ENCODE measurements at regions not wholly inside any gene's neighbourhood (a gene's known extent, or its start where the extent isn't known, plus 50 kb on each side); places are given as distances from the start of the nearest gene placed in this dataset.
"Not testable (repeated sequence)": the region's sequence is repeated elsewhere in the genome, so short reads cannot be mapped to it uniquely, and the experiment has no call there.

GRCh38 chr10:109046427-109046826 lies 876.9 kb downstream of the XPNPEP1 start:
- DNase-seq (ENCODE audit: low read depth in 4 of 6, low spot score in 6 of 6); H3K36me3 ChIP-seq (ENCODE audit: control insufficient read depth, insufficient read depth, low read length); H3K9me3 ChIP-seq (ENCODE audit: control insufficient read depth, insufficient read depth, low read length); H3K27ac ChIP-seq (ENCODE audit: low read depth, low read length); H3K4me1 ChIP-seq (ENCODE audit: control insufficient read depth, insufficient read depth, low read length); H3K27me3 ChIP-seq (ENCODE audit: control insufficient read depth, insufficient read depth, low read length); H3K4me3 ChIP-seq (ENCODE audit: low read depth, low read length): not testable (repeated sequence)
- 100% methylated on average over 1 of the region's 2 CpGs for WGBS (ENCODE audit: insufficient coverage)

- Histone ChIP-seq H3K9me3 (ENCODE audit: control insufficient read depth, insufficient read depth, low read length) (no peaks in the 10 kb centered on the region), H3K27me3 (ENCODE audit: control insufficient read depth, insufficient read depth, low read length) (no peaks in the 10 kb centered on the region), H3K4me3 (ENCODE audit: low read depth, low read length) (no peak overlapping the region), H3K27ac (ENCODE audit: low read depth, low read length) (no peak overlapping the region), H3K36me3 (ENCODE audit: control insufficient read depth, insufficient read depth, low read length) (no peaks in the 10 kb centered on the region), H3K4me1 (ENCODE audit: control insufficient read depth, insufficient read depth, low read length) (no peaks in the 10 kb centered on the region)
- 93% methylated on average over 17 of the region's 17 CpGs for WGBS (ENCODE audit: insufficient coverage)
- no peak for DNase-seq (ENCODE audit: low read depth in 4 of 6, low spot score in 6 of 6)
Measured at GRCh38 chr10:109040622-109041021, 882.7 kb downstream of the XPNPEP1 start.

- WGBS (ENCODE audit: insufficient coverage) = 83% methylated on average over 2 of the region's 4 CpGs
- H3K27ac ChIP-seq (ENCODE audit: low read depth, low read length) = no peak overlapping the region
- no peak for DNase-seq (ENCODE audit: low read depth in 4 of 6, low spot score in 6 of 6)
- H3K9me3 ChIP-seq (ENCODE audit: control insufficient read depth, insufficient read depth, low read length) = no peaks in the 10 kb centered on the region
- no peaks in the 10 kb centered on the region for H3K4me1 ChIP-seq (ENCODE audit: control insufficient read depth, insufficient read depth, low read length)
- H3K4me3 ChIP-seq (ENCODE audit: low read depth, low read length) = no peak overlapping the region
- no peaks in the 10 kb centered on the region for H3K27me3 ChIP-seq (ENCODE audit: control insufficient read depth, insufficient read depth, low read length)
- H3K36me3 ChIP-seq (ENCODE audit: control insufficient read depth, insufficient read depth, low read length) = no peaks in the 10 kb centered on the region
Measured at GRCh38 chr10:109037978-109038377, 885.3 kb downstream of the XPNPEP1 start.

- H3K27ac ChIP-seq (ENCODE audit: low read depth, low read length) = no peak overlapping the region
- DNase-seq (ENCODE audit: low read depth in 4 of 6, low spot score in 6 of 6) = peak in 1 of 6 donors; percentile 73
- no peaks in the 10 kb centered on the region for H3K4me1 ChIP-seq (ENCODE audit: control insufficient read depth, insufficient read depth, low read length)
- H3K27me3 ChIP-seq (ENCODE audit: control insufficient read depth, insufficient read depth, low read length) = no peaks in the 10 kb centered on the region
- no peaks in the 10 kb centered on the region for H3K9me3 ChIP-seq (ENCODE audit: control insufficient read depth, insufficient read depth, low read length)
- H3K36me3 ChIP-seq (ENCODE audit: control insufficient read depth, insufficient read depth, low read length) = no peaks in the 10 kb centered on the region
- 70% methylated on average over 2 of the region's 4 CpGs for WGBS (ENCODE audit: insufficient coverage)
- H3K4me3 ChIP-seq (ENCODE audit: low read depth, low read length) = no peak overlapping the region
Measured at GRCh38 chr10:109030581-109031210, 892.6 kb downstream of the XPNPEP1 start.

GRCh38 chr10:109029870-109030269 lies 893.4 kb downstream of the XPNPEP1 start:
- 86% methylated on average over 3 of the region's 4 CpGs for WGBS (ENCODE audit: insufficient coverage)

GRCh38 chr10:109027534-109028185 lies 895.7 kb downstream of the XPNPEP1 start:
- no peak for DNase-seq (ENCODE audit: low read depth in 4 of 6, low spot score in 6 of 6)
- Histone ChIP-seq H3K4me1 (ENCODE audit: control insufficient read depth, insufficient read depth, low read length) (no peaks in the 10 kb centered on the region), H3K9me3 (ENCODE audit: control insufficient read depth, insufficient read depth, low read length) (no peaks in the 10 kb centered on the region), H3K27ac (ENCODE audit: low read depth, low read length) (no peak overlapping the region), H3K4me3 (ENCODE audit: low read depth, low read length) (no peak overlapping the region), H3K27me3 (ENCODE audit: control insufficient read depth, insufficient read depth, low read length) (no peaks in the 10 kb centered on the region), H3K36me3 (ENCODE audit: control insufficient read depth, insufficient read depth, low read length) (no peaks in the 10 kb centered on the region)
- WGBS (ENCODE audit: insufficient coverage) = no CpG with 5 or more reads among the region's 1 CpG

More at GRCh38 chr10:109029870-109030269, 893.4 kb downstream of the XPNPEP1 start:
- no peaks in the 10 kb centered on the region for H3K36me3 ChIP-seq (ENCODE audit: control insufficient read depth, insufficient read depth, low read length)
- H3K9me3 ChIP-seq (ENCODE audit: control insufficient read depth, insufficient read depth, low read length) = no peaks in the 10 kb centered on the region
- no peaks in the 10 kb centered on the region for H3K27me3 ChIP-seq (ENCODE audit: control insufficient read depth, insufficient read depth, low read length)
- H3K4me1 ChIP-seq (ENCODE audit: control insufficient read depth, insufficient read depth, low read length) = no peaks in the 10 kb centered on the region
- no peak overlapping the region for H3K4me3 ChIP-seq (ENCODE audit: low read depth, low read length)
- H3K27ac ChIP-seq (ENCODE audit: low read depth, low read length) = no peak overlapping the region
- DNase-seq (ENCODE audit: low read depth in 4 of 6, low spot score in 6 of 6) = no peak

GRCh38 chr10:109025172-109025571 lies 898.1 kb downstream of the XPNPEP1 start:
- no peaks in the 10 kb centered on the region for H3K4me1 ChIP-seq (ENCODE audit: control insufficient read depth, insufficient read depth, low read length)
- no peaks in the 10 kb centered on the region for H3K36me3 ChIP-seq (ENCODE audit: control insufficient read depth, insufficient read depth, low read length)
- no peaks in the 10 kb centered on the region for H3K27me3 ChIP-seq (ENCODE audit: control insufficient read depth, insufficient read depth, low read length)
- no peaks in the 10 kb centered on the region for H3K9me3 ChIP-seq (ENCODE audit: control insufficient read depth, insufficient read depth, low read length)
- no peak overlapping the region for H3K27ac ChIP-seq (ENCODE audit: low read depth, low read length)
- H3K4me3 ChIP-seq (ENCODE audit: low read depth, low read length) = no peak overlapping the region
- no peak for DNase-seq (ENCODE audit: low read depth in 4 of 6, low spot score in 6 of 6)

GRCh38 chr10:109022417-109023049 lies 900.8 kb downstream of the XPNPEP1 start:
- no peak for DNase-seq (ENCODE audit: low read depth in 4 of 6, low spot score in 6 of 6)
- WGBS (ENCODE audit: insufficient coverage) = no CpG with 5 or more reads among the region's 1 CpG
- H3K4me1 ChIP-seq (ENCODE audit: control insufficient read depth, insufficient read depth, low read length) = no peaks in the 10 kb centered on the region
- no peak overlapping the region for H3K27ac ChIP-seq (ENCODE audit: low read depth, low read length)
- H3K4me3 ChIP-seq (ENCODE audit: low read depth, low read length) = no peak overlapping the region
- no peaks in the 10 kb centered on the region for H3K27me3 ChIP-seq (ENCODE audit: control insufficient read depth, insufficient read depth, low read length)
- no peaks in the 10 kb centered on the region for H3K9me3 ChIP-seq (ENCODE audit: control insufficient read depth, insufficient read depth, low read length)
- H3K36me3 ChIP-seq (ENCODE audit: control insufficient read depth, insufficient read depth, low read length) = no peaks in the 10 kb centered on the region

GRCh38 chr10:109019001-109019424 lies 904.3 kb downstream of the XPNPEP1 start:
- no peak overlapping the region for H3K27ac ChIP-seq (ENCODE audit: low read depth, low read length)
- H3K9me3 ChIP-seq (ENCODE audit: control insufficient read depth, insufficient read depth, low read length) = no peaks in the 10 kb centered on the region
- H3K4me3 ChIP-seq (ENCODE audit: low read depth, low read length) = no peak overlapping the region
- H3K27me3 ChIP-seq (ENCODE audit: control insufficient read depth, insufficient read depth, low read length) = no peaks in the 10 kb centered on the region
- no peaks in the 10 kb centered on the region for H3K36me3 ChIP-seq (ENCODE audit: control insufficient read depth, insufficient read depth, low read length)
- peak in 2 of 6 donors; percentile 53 to 60 for DNase-seq (ENCODE audit: low read depth in 4 of 6, low spot score in 6 of 6)
- WGBS (ENCODE audit: insufficient coverage) = 100% methylated on average over 2 of the region's 6 CpGs
- no peaks in the 10 kb centered on the region for H3K4me1 ChIP-seq (ENCODE audit: control insufficient read depth, insufficient read depth, low read length)

- no peak overlapping the region for H3K27ac ChIP-seq (ENCODE audit: low read depth, low read length)
- no peaks in the 10 kb centered on the region for H3K27me3 ChIP-seq (ENCODE audit: control insufficient read depth, insufficient read depth, low read length)
- DNase-seq (ENCODE audit: low read depth in 4 of 6, low spot score in 6 of 6) = no peak
- H3K4me1 ChIP-seq (ENCODE audit: control insufficient read depth, insufficient read depth, low read length) = no peaks in the 10 kb centered on the region
- no peak overlapping the region for H3K4me3 ChIP-seq (ENCODE audit: low read depth, low read length)
- no peaks in the 10 kb centered on the region for H3K36me3 ChIP-seq (ENCODE audit: control insufficient read depth, insufficient read depth, low read length)
- WGBS (ENCODE audit: insufficient coverage) = no CpG with 5 or more reads among the region's 1 CpG
- H3K9me3 ChIP-seq (ENCODE audit: control insufficient read depth, insufficient read depth, low read length) = no peaks in the 10 kb centered on the region
Measured at GRCh38 chr10:109007514-109007913, 915.8 kb downstream of the XPNPEP1 start.
